WTC11 (cell line): ENCODE measurements at regions not wholly inside any gene's neighbourhood (a gene's known extent, or its start where the extent isn't known, plus 50 kb on each side); places are given as distances from the start of the nearest gene placed in this dataset.

Source experiments
- CBFB ChIP-seq: sonication (generic); formaldehyde crosslinking; IDR thresholded peaks from 2 replicates; pipeline ENCODE4 v1.8.1; 2022; ENCODE audit warnings: mild to moderate bottlenecking, low read depth, missing genetic modification reagents
- ESRRA ChIP-seq: sonication (generic); formaldehyde crosslinking; IDR thresholded peaks from 2 replicates; pipeline ENCODE4 v1.8.1; 2022; ENCODE audit warnings: mild to moderate bottlenecking, missing genetic modification reagents, borderline replicate concordance
- MLX ChIP-seq: sonication (generic); formaldehyde crosslinking; IDR thresholded peaks from 2 replicates; pipeline ENCODE4 v1.8.1; 2023; ENCODE audit warnings: mild to moderate bottlenecking, missing genetic modification reagents, moderate library complexity
- TCF7 ChIP-seq: sonication (generic); formaldehyde crosslinking; IDR thresholded peaks from 2 replicates; pipeline ENCODE4 v1.8.0; 2022; ENCODE audit warnings: mild to moderate bottlenecking, low read depth, missing genetic modification reagents, moderate library complexity
- TP53 ChIP-seq: sonication (generic); formaldehyde crosslinking; IDR thresholded peaks from 2 replicates; pipeline ENCODE4 v1.8.1; 2023; ENCODE audit warnings: mild to moderate bottlenecking, missing genetic modification reagents
- ZBTB43 ChIP-seq: sonication (generic); formaldehyde crosslinking; IDR thresholded peaks from 2 replicates; pipeline ENCODE4 v1.8.1; 2023; ENCODE audit warnings: mild to moderate bottlenecking, missing genetic modification reagents
- ZNF219 ChIP-seq: sonication (generic); formaldehyde crosslinking; IDR thresholded peaks from 2 replicates; pipeline ENCODE4 v1.8.0; 2023; ENCODE audit warnings: missing genetic modification reagents, mild to moderate bottlenecking, borderline replicate concordance
- ZNF532 ChIP-seq: fragments of 250-450 bp; sonication (Bioruptor Pico); IDR thresholded peaks from 2 replicates; pipeline ENCODE4 v1.9.0; 2021; ENCODE audit warnings: mild to moderate bottlenecking, borderline replicate concordance
- TF ChIP-seq, protein P1 (sequence below): fragments of 200-600 bp; IDR thresholded peaks from 2 replicates; pipeline ENCODE4 v1.8.0; 2022; ENCODE audit warnings: antibody characterized with exemption
- TF ChIP-seq, protein P2 (sequence below): fragments of 250-450 bp; sonication (Bioruptor Pico); IDR thresholded peaks from 2 replicates; pipeline ENCODE4 v1.8.0; 2021; ENCODE audit warnings: mild to moderate bottlenecking
- TF ChIP-seq, protein P3 (sequence below): sonication (generic); formaldehyde crosslinking; IDR thresholded peaks from 2 replicates; pipeline ENCODE4 v1.8.0; 2022; ENCODE audit warnings: mild to moderate bottlenecking, missing genetic modification reagents

GRCh38 chr22:47250995-47251765, 488.7 kb downstream of the TBC1D22A start:
- TF ChIP-seq, protein P1, sequence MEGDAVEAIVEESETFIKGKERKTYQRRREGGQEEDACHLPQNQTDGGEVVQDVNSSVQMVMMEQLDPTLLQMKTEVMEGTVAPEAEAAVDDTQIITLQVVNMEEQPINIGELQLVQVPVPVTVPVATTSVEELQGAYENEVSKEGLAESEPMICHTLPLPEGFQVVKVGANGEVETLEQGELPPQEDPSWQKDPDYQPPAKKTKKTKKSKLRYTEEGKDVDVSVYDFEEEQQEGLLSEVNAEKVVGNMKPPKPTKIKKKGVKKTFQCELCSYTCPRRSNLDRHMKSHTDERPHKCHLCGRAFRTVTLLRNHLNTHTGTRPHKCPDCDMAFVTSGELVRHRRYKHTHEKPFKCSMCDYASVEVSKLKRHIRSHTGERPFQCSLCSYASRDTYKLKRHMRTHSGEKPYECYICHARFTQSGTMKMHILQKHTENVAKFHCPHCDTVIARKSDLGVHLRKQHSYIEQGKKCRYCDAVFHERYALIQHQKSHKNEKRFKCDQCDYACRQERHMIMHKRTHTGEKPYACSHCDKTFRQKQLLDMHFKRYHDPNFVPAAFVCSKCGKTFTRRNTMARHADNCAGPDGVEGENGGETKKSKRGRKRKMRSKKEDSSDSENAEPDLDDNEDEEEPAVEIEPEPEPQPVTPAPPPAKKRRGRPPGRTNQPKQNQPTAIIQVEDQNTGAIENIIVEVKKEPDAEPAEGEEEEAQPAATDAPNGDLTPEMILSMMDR: no peak
- TF ChIP-seq, protein P2, sequence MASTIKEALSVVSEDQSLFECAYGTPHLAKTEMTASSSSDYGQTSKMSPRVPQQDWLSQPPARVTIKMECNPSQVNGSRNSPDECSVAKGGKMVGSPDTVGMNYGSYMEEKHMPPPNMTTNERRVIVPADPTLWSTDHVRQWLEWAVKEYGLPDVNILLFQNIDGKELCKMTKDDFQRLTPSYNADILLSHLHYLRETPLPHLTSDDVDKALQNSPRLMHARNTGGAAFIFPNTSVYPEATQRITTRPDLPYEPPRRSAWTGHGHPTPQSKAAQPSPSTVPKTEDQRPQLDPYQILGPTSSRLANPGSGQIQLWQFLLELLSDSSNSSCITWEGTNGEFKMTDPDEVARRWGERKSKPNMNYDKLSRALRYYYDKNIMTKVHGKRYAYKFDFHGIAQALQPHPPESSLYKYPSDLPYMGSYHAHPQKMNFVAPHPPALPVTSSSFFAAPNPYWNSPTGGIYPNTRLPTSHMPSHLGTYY (CRISPR knock-in tag): no peak
- TF ChIP-seq MLX (CRISPR knock-in tag) (no peak), ESRRA (CRISPR knock-in tag) (no peak), CBFB (CRISPR knock-in tag) (no peak), TP53 (no peak), TCF7 (CRISPR knock-in tag) (no peak), ZBTB43 (CRISPR knock-in tag) (no peak), ZNF532 (CRISPR knock-in tag) (no peak), ZNF219 (CRISPR knock-in tag) (no peak)
- TF ChIP-seq, protein P3, sequence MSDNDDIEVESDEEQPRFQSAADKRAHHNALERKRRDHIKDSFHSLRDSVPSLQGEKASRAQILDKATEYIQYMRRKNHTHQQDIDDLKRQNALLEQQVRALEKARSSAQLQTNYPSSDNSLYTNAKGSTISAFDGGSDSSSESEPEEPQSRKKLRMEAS: no peak
